NB4 (cell line): ENCODE measurements at regions not wholly inside any gene's neighbourhood (a gene's known extent, or its start where the extent isn't known, plus 50 kb on each side); places are given as distances from the start of the nearest gene placed in this dataset.

ENCODE experiments used
- MAX ChIP-seq: IDR thresholded peaks from 2 replicates; pipeline ENCODE4 v1.6.1; 2011; ENCODE audit warnings: low read depth, low read length
- MYC ChIP-seq: IDR thresholded peaks from 2 replicates; pipeline ENCODE4 v1.6.1; 2011; ENCODE audit warnings: low read depth, low read length
- POLR2A ChIP-seq: IDR thresholded peaks from 2 replicates; pipeline ENCODE4 v1.6.1; 2011; ENCODE audit warnings: mild to moderate bottlenecking; ENCODE audit not compliant: insufficient read length; ENCODE audit errors: extremely low read depth
- TF ChIP-seq, protein P1 (sequence below): IDR thresholded peaks from one replicate; pipeline ENCODE4 v1.5.1; 2012; ENCODE audit warnings: low read depth, low read length

DNA sequence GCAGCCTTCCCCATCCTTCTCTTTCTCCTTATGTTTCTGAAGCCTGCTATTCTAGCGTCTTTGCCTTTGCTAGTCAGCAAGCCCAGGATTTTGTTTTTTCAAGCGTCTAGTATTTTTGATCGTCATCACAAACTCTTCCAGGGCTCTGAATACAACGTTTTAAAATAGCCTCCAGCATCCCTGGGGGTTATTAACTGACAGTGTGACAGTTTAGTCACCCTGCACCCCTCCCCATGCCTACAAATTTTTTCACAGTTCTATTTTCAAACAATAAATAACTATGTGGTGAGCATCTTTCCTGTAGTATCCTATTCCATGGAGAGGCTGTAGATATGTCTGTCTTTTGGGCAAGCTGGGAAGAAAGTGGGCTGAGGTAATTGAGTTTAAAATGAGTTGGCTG, 280.9 kb downstream of the MAP2K4 start:
- TF ChIP-seq, protein P1, sequence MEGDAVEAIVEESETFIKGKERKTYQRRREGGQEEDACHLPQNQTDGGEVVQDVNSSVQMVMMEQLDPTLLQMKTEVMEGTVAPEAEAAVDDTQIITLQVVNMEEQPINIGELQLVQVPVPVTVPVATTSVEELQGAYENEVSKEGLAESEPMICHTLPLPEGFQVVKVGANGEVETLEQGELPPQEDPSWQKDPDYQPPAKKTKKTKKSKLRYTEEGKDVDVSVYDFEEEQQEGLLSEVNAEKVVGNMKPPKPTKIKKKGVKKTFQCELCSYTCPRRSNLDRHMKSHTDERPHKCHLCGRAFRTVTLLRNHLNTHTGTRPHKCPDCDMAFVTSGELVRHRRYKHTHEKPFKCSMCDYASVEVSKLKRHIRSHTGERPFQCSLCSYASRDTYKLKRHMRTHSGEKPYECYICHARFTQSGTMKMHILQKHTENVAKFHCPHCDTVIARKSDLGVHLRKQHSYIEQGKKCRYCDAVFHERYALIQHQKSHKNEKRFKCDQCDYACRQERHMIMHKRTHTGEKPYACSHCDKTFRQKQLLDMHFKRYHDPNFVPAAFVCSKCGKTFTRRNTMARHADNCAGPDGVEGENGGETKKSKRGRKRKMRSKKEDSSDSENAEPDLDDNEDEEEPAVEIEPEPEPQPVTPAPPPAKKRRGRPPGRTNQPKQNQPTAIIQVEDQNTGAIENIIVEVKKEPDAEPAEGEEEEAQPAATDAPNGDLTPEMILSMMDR, result no peak
- TF ChIP-seq POLR2A, result no peak
- no peak for TF ChIP-seq MYC
- no peak for TF ChIP-seq MAX
